ENCODE measurements at regions not wholly inside any gene's neighbourhood (a gene's known extent, or its start where the extent isn't known, plus 50 kb on each side); places are given as distances from the start of the nearest gene placed in this dataset.

DNA sequence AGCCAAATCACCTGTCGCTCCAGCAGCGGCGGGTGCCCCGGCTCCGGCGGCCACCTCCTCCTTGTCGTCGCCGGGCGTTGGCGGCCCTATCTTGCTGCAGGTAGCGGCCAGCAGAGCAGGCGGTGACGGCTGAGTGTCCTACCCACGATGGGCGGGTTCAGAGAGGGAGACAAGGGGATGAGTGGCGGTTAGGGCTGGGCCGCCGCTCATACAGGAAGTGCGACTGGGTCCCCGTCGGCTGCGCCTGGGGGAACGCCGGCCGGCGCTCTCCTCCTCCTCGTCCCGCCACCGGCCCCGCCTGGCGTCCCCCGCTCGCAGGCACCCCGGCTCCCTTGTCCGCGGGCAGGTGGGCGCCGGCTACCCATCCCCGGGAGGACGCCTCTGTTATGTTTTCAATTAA is 1692.0 kb downstream of the SLITRK5 start:
- ChIA-PET POLR2A (no interaction called here), CTCF (ENCODE audit: low intra/inter-chr PET ratio) (no interaction called here)
- WGBS (ENCODE audit: insufficient coverage, low coverage, missing lambda C conversion rate): 0% methylated on average over 1 of the region's 41 CpGs
- DNase-seq (ENCODE audit: extremely low read depth in 1 of 4, low spot score in 3 of 4) (peak in 1 of 4 experiments; percentile 0), ATAC-seq (no peak), FAIRE-seq (no peak)
- Histone ChIP-seq H3K9me3 (replicated peaks; ENCODE audit: control insufficient read depth, insufficient read depth, low read depth, low read length) (no peaks in the 10 kb centered on the region), H3K36me3 (ENCODE audit: control insufficient read depth, insufficient read depth, low read length) (no peaks in the 10 kb centered on the region), H3K4me3 (no peak overlapping the region), H3K4me2 (ENCODE audit: insufficient read depth, low read length) (no peak overlapping the region), H2AFZ (ENCODE audit: low read depth, low read length) (no peak overlapping the region), H3K9ac (ENCODE audit: insufficient read depth in 1 of 2, low read depth in 2 of 2, low read length in 2 of 2) (no peak overlapping the region), H4K20me1 (replicated peaks; ENCODE audit: control insufficient read depth, insufficient read depth, low read length) (no peaks in the 10 kb centered on the region), H3K4me1 (replicated peaks in 1 of 2; ENCODE audit: control insufficient read depth in 2 of 2, insufficient read depth in 2 of 2, low read length in 2 of 2) (no peaks in the 10 kb centered on the region), H3K27me3 (ENCODE audit: control insufficient read depth in 2 of 2, insufficient read depth in 2 of 2, low read length in 2 of 2) (no peaks in the 10 kb centered on the region), H3K9me1 (ENCODE audit: control insufficient read depth, insufficient read depth, low read length) (no peaks in the 10 kb centered on the region), H3K27ac (ENCODE audit: extremely low read depth, low read depth, low read length) (no peak overlapping the region), H3K79me2 (ENCODE audit: control insufficient read depth, insufficient read depth, low read length) (no peaks in the 10 kb centered on the region)
- in situ Hi-C loops (cut with MboI): no loop called here
- no peak for TF ChIP-seq OTX1 (CRISPR knock-in tag; IDR thresholded peaks at IDR 0.05)
- TF ChIP-seq, protein P1, sequence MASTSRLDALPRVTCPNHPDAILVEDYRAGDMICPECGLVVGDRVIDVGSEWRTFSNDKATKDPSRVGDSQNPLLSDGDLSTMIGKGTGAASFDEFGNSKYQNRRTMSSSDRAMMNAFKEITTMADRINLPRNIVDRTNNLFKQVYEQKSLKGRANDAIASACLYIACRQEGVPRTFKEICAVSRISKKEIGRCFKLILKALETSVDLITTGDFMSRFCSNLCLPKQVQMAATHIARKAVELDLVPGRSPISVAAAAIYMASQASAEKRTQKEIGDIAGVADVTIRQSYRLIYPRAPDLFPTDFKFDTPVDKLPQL (IDR thresholded peaks at IDR 0.05; ENCODE audit: extremely low read depth, insufficient read length): no peak
- no peak for TF ChIP-seq E2F1 (CRISPR knock-in tag; IDR thresholded peaks at IDR 0.05)
- TF ChIP-seq ZBTB49 (CRISPR knock-in tag; IDR thresholded peaks at IDR 0.05; ENCODE audit: borderline replicate concordance): no peak
- TF ChIP-seq EP400 (IDR thresholded peaks at IDR 0.05): no peak
- no peak for TF ChIP-seq TCFL5 (CRISPR knock-in tag; conservative IDR thresholded peaks at IDR 0.05)
- TF ChIP-seq PHF8 (IDR thresholded peaks at IDR 0.05; ENCODE audit: borderline replicate concordance, low read length): no peak
- TF ChIP-seq MIER1 (IDR thresholded peaks at IDR 0.05; ENCODE audit: low read depth): no peak
- TF ChIP-seq RFX1 (IDR thresholded peaks at IDR 0.05): no peak
- no peak for TF ChIP-seq EHMT2 (IDR thresholded peaks at IDR 0.05)
- no peak for TF ChIP-seq PRDM10 (IDR thresholded peaks at IDR 0.05; ENCODE audit: partially characterized antibody)
- TF ChIP-seq ZKSCAN8 (CRISPR knock-in tag; IDR thresholded peaks at IDR 0.05): no peak
- intact Hi-C loops (cut with micrococcal nuclease): no loop called here
- no TSS peak for BruUV-seq (replicated peaks)

All from K562 (cell line).